HG03175 (cell line): ENCODE measurements at regions not wholly inside any gene's neighbourhood (a gene's known extent, or its start where the extent isn't known, plus 50 kb on each side); places are given as distances from the start of the nearest gene placed in this dataset.

Experiments used
- ATAC-seq: cut with Tn5 transposase; IDR thresholded peaks from one replicate; pipeline ENCODE4 v1.9.1; 2021; ENCODE audit warnings: mild to moderate bottlenecking, moderate library complexity; ENCODE audit not compliant: unreplicated experiment

- ATAC-seq: no peak
Observed at GRCh38 chrX:39117101-39117500, 315.8 kb downstream of the MID1IP1 start.

GRCh38 chrX:39121903-39122302, 320.6 kb downstream of the MID1IP1 start:
- no peak for ATAC-seq

DNA sequence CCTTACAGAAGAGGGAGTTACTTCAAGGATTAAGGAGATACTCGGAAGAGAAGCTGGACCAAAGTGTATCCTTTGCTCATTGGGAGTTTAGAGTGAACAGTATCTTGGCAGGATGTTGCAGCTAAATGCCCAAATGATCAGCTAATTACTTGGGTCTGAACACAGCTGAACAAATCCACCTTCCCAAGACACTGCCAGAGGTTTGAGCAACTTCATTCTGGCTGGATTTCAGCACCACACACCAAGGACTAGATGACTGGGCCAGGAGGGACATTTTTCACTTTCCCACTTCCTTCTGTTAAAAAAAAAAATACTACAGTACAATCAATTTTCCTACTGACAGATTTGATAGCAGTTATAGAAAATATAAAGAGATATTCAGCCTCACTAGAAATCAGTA, 324.6 kb downstream of the MID1IP1 start:
- ATAC-seq: no peak

DNA sequence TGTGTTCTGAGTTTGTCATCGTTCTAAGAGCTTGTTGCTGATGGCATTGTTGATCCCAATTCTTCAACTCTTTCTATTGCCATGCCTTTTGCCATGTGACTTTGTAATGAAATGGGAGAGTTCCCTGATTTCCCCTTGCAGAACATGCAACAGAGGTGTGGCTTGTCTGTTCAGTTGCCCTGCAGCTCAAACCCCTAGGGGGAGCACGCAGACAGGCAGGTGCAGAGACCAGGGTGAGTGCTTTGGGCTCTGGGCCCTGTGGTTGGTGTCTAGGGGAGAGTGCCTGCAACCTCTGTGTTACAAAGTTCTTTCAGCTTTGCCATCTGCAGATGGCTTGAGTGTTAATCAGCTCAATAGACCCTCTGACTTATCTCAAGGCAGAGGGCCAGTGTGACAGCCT, 332.7 kb downstream of the MID1IP1 start:
- ATAC-seq: no peak

DNA sequence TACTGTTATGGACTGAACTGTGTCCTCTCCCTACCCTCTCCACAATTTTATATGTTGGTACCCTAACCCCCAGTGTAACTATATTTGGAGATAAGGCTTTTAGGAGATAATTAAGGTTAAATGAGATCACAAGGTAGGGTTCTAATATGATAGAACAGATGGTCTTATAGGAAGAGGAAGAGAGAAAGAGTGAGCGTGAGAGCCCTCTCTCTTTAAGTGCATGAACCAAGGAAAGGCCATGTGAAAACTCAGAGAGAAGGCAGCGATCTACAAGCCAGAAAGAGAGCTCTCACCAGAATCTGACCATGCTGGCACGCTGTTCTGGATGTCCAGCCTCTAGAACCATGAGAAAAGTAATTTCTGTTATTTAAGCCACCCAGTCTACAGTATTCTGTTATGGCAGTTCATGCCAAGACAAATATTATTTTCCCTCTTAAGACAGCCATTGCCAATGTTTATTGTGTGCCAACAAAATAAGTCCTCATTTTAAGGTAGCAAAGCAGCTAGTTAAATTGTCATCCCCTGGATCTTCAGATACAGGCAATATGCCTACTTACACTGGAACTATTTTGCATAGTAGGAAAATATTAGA, 336.2 kb downstream of the MID1IP1 start:
- ATAC-seq: no peak

GRCh38 chrX:39140581-39140980, 339.3 kb downstream of the MID1IP1 start:
- ATAC-seq: no peak

DNA sequence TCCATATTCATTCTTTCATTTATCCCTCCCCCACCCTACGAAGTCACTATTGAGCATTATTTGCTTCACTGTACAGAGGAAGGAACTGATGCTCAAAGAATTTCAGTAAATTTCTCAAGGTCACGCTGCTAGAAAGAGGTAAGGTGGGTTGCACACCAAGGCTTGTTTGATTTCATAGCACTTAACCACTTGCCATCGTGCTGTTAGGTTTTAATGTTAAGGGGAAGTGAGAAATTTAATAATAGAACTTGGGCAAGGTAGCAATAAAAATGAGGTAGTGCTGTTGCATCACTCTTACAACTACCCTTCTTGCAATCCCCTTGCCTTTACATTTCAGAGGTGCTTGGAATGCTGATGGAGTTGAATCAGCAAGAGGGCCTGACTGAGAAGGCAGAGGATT, 343.1 kb downstream of the MID1IP1 start:
- peak; percentile 81 for ATAC-seq

- peak; percentile 54 for ATAC-seq
Observed at GRCh38 chrX:39144956-39145355, 343.7 kb downstream of the MID1IP1 start.

DNA sequence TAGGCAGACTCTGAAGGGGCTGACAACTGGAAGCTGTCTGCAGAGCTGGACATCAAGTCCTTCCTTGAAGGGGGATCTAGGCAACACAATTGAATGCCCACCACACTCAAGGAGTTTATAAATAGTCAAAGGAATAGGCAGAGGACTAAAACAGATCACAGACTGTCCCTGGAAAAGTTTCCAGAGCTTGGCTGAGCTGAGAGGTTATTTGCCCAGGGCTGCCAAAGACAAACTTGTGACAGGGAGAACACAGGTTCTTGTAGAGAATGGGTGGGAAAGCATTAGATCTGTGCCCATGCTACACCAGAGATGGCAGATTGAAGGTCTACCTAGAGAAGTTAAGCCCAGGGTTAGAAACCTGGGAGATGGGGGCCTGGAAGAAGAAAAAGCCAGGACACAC, 344.6 kb downstream of the MID1IP1 start:
- no peak for ATAC-seq

GRCh38 chrX:39149761-39150160, 348.5 kb downstream of the MID1IP1 start:
- no peak for ATAC-seq

DNA sequence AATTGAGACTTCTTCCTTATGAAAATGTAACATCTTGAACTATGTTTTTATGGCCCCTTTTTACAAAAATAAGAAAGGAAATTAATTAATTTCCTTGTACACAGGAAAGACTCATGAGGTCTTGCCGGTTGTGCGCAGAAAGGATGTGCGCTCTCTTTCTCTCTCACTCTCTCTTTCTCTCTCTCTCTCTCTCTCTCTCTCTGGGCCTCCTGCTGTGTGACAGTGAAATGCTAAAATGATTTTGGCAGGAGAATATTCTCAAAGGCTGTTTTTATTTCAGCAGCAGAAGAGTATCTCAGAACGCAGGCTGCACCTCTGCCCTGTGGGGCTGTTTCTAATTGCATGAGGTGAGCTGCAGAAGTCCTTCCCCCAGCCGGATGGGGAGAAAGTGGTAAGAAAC, 349.0 kb downstream of the MID1IP1 start:
- ATAC-seq: no peak

- ATAC-seq: no peak
Observed at GRCh38 chrX:39150621-39151020, 349.4 kb downstream of the MID1IP1 start.

- no peak for ATAC-seq
Observed at GRCh38 chrX:39152106-39152649, 350.9 kb downstream of the MID1IP1 start.

DNA sequence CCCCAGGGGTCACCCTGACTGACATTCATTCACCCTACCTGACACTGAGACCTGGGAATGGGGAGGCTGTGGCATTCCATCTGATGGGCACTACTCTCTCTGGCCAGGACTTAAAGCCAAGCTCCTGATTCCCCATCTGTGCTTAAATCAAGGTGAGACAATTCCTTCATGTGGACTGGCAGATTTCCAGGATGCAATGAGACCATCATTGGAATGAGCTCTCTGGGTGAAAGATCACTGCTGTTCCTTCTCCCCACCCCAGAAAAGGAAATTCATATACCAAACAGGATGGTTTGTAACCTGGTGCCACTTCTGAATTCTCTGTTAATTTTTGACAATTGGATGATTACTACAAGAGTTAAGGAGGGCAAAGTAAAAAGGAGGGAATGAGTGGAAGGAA, 354.8 kb downstream of the MID1IP1 start:
- no peak for ATAC-seq

DNA sequence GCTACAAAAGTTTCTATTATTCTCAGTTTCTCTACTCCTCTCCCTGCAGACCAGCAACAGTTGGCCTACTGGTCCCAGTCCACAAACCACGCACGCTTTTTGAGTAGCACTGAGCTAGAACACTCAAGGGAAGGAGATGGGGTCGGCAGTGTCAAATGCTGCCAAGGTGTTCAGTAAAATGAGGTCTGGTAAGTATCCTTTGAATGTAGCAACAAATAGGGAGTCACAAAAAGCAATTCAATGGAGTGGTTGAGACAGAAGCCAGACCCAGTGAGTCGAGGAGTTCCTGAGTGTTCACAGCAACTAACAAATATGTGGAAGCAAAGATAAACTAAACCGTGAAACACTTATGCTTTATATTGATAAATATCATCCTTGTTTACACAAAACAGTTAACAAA, 355.7 kb downstream of the MID1IP1 start:
- no peak for ATAC-seq

DNA sequence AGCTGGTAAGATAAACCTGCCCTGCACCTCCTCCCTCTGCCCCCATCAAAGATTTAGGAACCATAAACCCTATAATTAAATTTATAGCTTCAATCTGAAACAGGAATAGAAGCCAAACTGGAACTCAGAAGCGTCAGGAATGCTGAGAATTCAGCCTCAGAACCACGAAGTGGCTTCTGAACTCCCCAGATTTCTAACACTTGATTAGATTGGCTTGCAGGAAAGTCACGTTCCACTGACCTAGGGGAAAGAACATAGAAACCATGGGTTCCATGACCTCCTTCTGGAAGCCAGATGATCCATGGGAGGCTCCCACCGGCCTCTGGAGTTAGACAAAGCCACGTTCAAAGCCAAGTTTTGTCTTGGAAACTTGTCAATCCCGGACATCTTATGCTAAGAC, 356.5 kb downstream of the MID1IP1 start:
- ATAC-seq: no peak

DNA sequence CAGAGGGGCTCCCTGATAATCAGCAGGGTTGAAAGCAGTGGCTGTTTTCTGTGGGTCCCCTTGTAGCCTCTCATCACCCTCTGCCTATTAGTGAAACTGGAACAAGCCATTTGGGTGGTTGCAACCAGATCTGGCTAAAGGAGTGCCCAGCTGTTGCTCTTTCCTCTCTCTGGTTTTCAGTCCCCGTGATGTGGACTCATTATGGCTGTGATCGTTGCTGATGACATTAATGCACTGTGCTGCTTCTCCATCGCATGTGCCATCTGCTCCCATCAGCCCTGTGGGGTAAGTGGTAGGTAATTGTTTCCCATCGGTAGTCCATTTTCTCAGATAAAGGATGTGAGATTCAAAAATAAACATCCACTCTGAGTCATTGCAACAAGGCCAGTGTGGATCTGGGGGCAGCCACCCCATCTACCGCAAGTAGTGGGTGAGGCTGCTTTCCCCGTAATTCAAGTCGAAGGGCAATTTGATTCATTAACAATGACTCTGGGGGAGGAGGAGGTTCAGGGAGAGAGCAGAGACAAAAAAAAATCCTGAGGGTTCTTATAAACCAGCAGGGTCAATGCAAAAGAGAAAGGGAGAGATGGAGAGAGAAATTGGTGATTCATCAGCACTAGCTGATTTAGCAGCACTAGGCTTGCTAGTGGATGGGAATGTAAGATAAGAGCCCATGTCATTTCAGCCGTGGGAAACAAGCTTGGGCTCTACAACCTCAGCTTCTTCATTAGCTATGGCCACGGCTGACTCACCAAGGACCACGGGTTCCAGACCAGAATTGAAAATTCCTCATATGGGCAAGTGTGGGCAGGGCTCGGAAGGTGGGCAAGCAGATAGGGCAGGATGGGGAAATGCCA, 357.8 kb downstream of the MID1IP1 start:
- ATAC-seq: no peak

GRCh38 chrX:39159921-39160507, 358.8 kb downstream of the MID1IP1 start:
- no peak for ATAC-seq

DNA sequence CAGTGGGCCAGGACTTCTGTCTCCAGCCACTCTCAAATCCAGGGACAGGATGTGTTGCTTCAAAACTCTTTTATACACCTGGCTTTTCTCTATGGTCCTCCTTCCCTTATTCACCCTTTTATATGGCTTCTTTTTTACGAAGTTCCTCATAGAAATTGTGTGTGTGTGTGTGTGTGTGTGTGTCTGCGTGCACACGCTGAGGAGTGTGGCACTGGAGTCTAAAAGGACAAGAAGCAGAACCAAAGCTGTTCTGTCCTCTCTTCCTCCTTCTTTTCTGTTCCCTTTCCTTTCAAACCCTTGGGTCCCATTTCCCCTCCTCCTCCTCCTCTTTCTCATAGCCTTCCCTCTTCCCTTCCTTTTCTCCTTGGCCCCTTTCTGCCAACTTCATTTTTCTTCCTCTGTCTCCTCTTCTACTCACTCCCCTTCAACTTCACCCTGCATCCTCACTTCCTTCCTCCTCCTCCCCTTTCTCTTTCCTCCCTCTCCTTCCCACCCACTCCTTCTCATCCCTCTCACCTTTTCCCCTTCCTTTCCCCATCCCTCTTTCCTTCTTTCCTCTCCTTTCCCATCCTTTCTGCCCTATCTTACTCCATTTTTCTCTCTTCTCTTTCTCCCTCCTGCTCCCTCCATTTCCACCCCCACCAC, 360.5 kb downstream of the MID1IP1 start:
- no peak for ATAC-seq

GRCh38 chrX:39162322-39162735, 361.1 kb downstream of the MID1IP1 start:
- ATAC-seq: no peak

DNA sequence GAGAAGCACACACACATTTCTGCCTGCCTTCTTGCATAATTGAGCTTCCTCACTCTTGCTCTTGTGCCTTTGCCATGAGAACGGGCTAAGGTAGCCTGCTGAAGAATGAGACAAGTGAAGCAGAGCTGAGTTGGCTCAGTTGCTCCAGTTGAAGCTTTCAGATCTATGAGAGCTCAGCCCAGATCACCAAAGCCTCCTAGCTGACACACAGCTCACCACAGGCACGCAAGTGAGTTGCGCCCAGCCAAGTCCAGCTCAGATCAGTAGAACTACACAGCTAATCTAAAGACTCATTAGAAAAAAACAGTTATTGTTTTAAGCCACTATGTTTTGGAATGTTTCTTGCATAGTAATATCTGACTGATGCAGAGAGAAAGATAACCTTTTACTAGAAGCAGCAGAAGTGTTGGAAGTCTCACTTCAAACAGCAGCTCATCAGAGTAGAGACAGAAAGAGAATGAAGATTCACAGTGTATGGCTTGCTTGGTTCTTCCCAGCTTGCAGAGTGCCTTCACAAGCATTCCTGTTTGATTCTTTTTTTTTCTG, 362.4 kb downstream of the MID1IP1 start:
- no peak for ATAC-seq
